CD8-positive, alpha-beta memory T cell (primary cell): ENCODE measurements at regions not wholly inside any gene's neighbourhood (a gene's known extent, or its start where the extent isn't known, plus 50 kb on each side); places are given as distances from the start of the nearest gene placed in this dataset.
"Not testable (repeated sequence)": the region's sequence is repeated elsewhere in the genome, so short reads cannot be mapped to it uniquely, and the experiment has no call there.

ENCODE experiments used
- CTCF ChIA-PET: fragments of 350-600 bp; sonication (Branson Sonifier 250); formaldehyde crosslinking; loops from one replicate; lab custom pipeline; 2021; ENCODE audit warnings: antibody characterized with exemption; lab: Charles Lee
- POLR2A ChIA-PET: fragments of 350-600 bp; sonication (Branson Sonifier 250); formaldehyde crosslinking; loops from one replicate; lab custom pipeline; 2021; ENCODE audit warnings: antibody characterized with exemption; lab: Charles Lee
- DNase-seq, 5 donors: peaks; one replicate each; pipeline versions ENCODE4 v3.0.0 to v3.0.0-alpha.2; 2020 to 2022; ENCODE audit warnings: mixed read lengths in 1 of 5
- H3K27ac ChIP-seq: one replicate; pipeline ENCODE4 v1.7.0; 2013; ENCODE audit warnings: low read depth, mild to moderate bottlenecking, low read length, moderate library complexity
- H3K27me3 ChIP-seq: 2 replicates; pipeline ENCODE4 v1.7.0; 2013; ENCODE audit warnings: low read length, mild to moderate bottlenecking; ENCODE audit not compliant: insufficient read depth, poor library complexity, severe bottlenecking
- H3K36me3 ChIP-seq: 2 replicates; pipeline ENCODE4 v1.7.0; 2013; ENCODE audit warnings: mild to moderate bottlenecking, low read length, moderate library complexity; ENCODE audit not compliant: insufficient read depth
- H3K4me1 ChIP-seq: 2 replicates; pipeline ENCODE4 v1.7.0; 2013; ENCODE audit warnings: mild to moderate bottlenecking, low read length, moderate library complexity; ENCODE audit not compliant: insufficient read depth
- H3K4me3 ChIP-seq: 2 replicates; pipeline ENCODE4 v1.7.0; 2013; ENCODE audit warnings: mild to moderate bottlenecking, low read length
- H3K9me3 ChIP-seq: 2 replicates; pipeline ENCODE4 v1.7.0; 2013; ENCODE audit warnings: mild to moderate bottlenecking, low read length
- H3K27ac Mint-ChIP-seq, 8 donors: one replicate each; pipeline ENCODE4 v1.8.0; 2020 to 2021; ENCODE audit warnings: mixed read lengths in 8 of 8, mild to moderate bottlenecking in 6 of 8, inconsistent platforms in 3 of 8, moderate library complexity in 3 of 8
- H3K27me3 Mint-ChIP-seq, 2 donors: one replicate each; pipeline ENCODE4 v1.8.0; 2020 to 2021; ENCODE audit warnings: mixed read lengths in 2 of 2, mild to moderate bottlenecking in 1 of 2, moderate library complexity in 1 of 2
- H3K36me3 Mint-ChIP-seq, 3 donors: one replicate each; pipeline ENCODE4 v1.8.0; 2020 to 2021; ENCODE audit warnings: mixed read lengths in 3 of 3, inconsistent platforms in 1 of 3, mild to moderate bottlenecking in 1 of 3
- H3K4me1 Mint-ChIP-seq, 3 donors: one replicate each; pipeline ENCODE4 v1.8.0; 2020 to 2021; ENCODE audit warnings: mixed read lengths in 3 of 3, inconsistent platforms in 1 of 3, mild to moderate bottlenecking in 1 of 3
- H3K4me3 Mint-ChIP-seq, 7 donors: one replicate each; pipeline ENCODE4 v1.8.0; 2020 to 2021; ENCODE audit warnings: mixed read lengths in 7 of 7, mild to moderate bottlenecking in 6 of 7, moderate library complexity in 4 of 7, inconsistent platforms in 2 of 7
- H3K9me3 Mint-ChIP-seq, 5 donors: one replicate each; pipeline ENCODE4 v1.8.0; 2020 to 2022; ENCODE audit warnings: mixed read lengths in 5 of 5, mild to moderate bottlenecking in 3 of 5, moderate library complexity in 2 of 5, inconsistent platforms in 1 of 5

- H3K4me1 Mint-ChIP-seq: no peaks in the 10 kb centered on the region
- POLR2A ChIA-PET: no interaction called here
- no peak overlapping the region for H3K4me3 Mint-ChIP-seq
- peaks cover 0 to 4% of the 10 kb centered on the region in 2 donors for H3K27me3 Mint-ChIP-seq
- H3K36me3 Mint-ChIP-seq: no peaks in the 10 kb centered on the region
- H3K9me3 Mint-ChIP-seq: peaks cover 0 to 1% (median 0%) of the 10 kb centered on the region in 5 donors
- Histone ChIP-seq H3K4me3 (no peak overlapping the region), H3K27ac (no peak overlapping the region), H3K4me1 (no peaks in the 10 kb centered on the region), H3K27me3 (no peaks in the 10 kb centered on the region), H3K9me3 (no peaks in the 10 kb centered on the region), H3K36me3 (no peaks in the 10 kb centered on the region)
- no peak for DNase-seq
- no peak overlapping the region for H3K27ac Mint-ChIP-seq
- CTCF ChIA-PET: no interaction called here
Observed at GRCh38 chrX:39796856-39797255, 300.9 kb downstream of the BCOR start.

- CTCF ChIA-PET, H3K27me3 Mint-ChIP-seq, DNase-seq, POLR2A ChIA-PET, H3K9me3 Mint-ChIP-seq, H3K4me3 Mint-ChIP-seq, H3K9me3 ChIP-seq, H3K27ac Mint-ChIP-seq, H3K36me3 ChIP-seq, H3K4me3 ChIP-seq, H3K27me3 ChIP-seq, H3K4me1 Mint-ChIP-seq, H3K27ac ChIP-seq, H3K36me3 Mint-ChIP-seq, H3K4me1 ChIP-seq: not testable (repeated sequence)
Observed at GRCh38 chrX:39798488-39798887, 299.3 kb downstream of the BCOR start.

DNA sequence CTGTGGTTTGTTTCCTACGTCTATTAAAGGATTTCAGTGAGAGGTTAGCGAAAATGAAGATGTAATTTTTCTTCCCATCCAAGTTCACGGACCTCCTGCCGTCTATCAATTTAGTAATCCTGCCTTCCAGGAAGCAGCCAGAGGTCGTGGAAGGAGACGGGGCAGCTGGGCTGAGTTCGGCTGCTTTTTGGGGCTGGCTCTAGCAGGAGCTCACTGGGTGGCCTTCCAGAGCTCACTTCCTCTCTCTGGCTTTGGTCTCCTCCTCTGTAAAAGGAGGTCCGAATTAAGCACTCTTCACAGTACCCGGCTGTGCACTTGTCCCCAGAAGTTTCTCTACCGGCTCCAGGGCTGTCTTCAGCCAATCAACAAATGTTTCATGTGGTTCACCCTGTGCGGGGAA, 295.4 kb downstream of the BCOR start:
- H3K4me3 Mint-ChIP-seq: no peak overlapping the region
- Histone ChIP-seq H3K36me3 (no peaks in the 10 kb centered on the region), H3K27ac (no peak overlapping the region), H3K4me3 (no peak overlapping the region), H3K4me1 (no peaks in the 10 kb centered on the region), H3K27me3 (no peaks in the 10 kb centered on the region), H3K9me3 (no peaks in the 10 kb centered on the region)
- ChIA-PET CTCF (no interaction called here), POLR2A (no interaction called here)
- H3K27ac Mint-ChIP-seq: no peak overlapping the region
- peaks cover 0 to 12% of the 10 kb centered on the region in 2 donors for H3K27me3 Mint-ChIP-seq
- no peaks in the 10 kb centered on the region for H3K9me3 Mint-ChIP-seq
- H3K36me3 Mint-ChIP-seq: no peaks in the 10 kb centered on the region
- no peaks in the 10 kb centered on the region for H3K4me1 Mint-ChIP-seq
- DNase-seq: no peak

- H3K36me3 ChIP-seq: no peaks in the 10 kb centered on the region
Observed at GRCh38 chrX:39802908-39803307, 294.9 kb downstream of the BCOR start.

DNA sequence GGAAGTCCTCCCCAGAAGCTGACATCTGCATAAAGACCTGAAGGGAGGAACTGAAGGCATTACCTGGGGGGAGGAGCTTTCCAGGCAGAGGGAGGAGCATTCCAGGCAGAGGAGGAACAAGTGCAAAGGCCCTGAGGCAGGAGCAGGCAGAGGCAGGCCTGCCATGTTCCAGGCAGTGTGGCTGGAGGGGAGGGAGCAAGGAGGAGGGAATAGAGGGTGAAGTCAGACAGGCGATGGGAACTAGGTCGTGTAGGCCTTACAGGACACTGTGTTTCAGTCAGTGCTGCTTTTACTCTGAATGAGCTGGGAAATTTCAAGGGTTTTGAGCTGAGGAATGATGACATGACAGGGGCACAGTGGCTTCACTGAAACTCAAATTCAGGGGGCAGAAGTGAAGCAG, 292.7 kb downstream of the BCOR start:
- Histone ChIP-seq H3K4me1 (no peaks in the 10 kb centered on the region), H3K27me3 (no peaks in the 10 kb centered on the region), H3K9me3 (no peaks in the 10 kb centered on the region), H3K27ac (no peak overlapping the region), H3K4me3 (no peak overlapping the region), H3K36me3 (no peaks in the 10 kb centered on the region)
- ChIA-PET POLR2A (no interaction called here), CTCF (no interaction called here)
- Mint-ChIP-seq H3K4me1 (no peaks in the 10 kb centered on the region), H3K27me3 (peaks cover 0 to 19% of the 10 kb centered on the region in 2 donors), H3K36me3 (no peaks in the 10 kb centered on the region), H3K4me3 (no peak overlapping the region), H3K9me3 (no peaks in the 10 kb centered on the region), H3K27ac (no peak overlapping the region)
- no peak for DNase-seq

More at GRCh38 chrX:39802908-39803307, 294.9 kb downstream of the BCOR start:
- Mint-ChIP-seq H3K4me1 (no peaks in the 10 kb centered on the region), H3K36me3 (no peaks in the 10 kb centered on the region), H3K4me3 (no peak overlapping the region), H3K27ac (no peak overlapping the region), H3K27me3 (peaks cover 0 to 15% of the 10 kb centered on the region in 2 donors), H3K9me3 (no peaks in the 10 kb centered on the region)
- Histone ChIP-seq H3K4me1 (no peaks in the 10 kb centered on the region), H3K27me3 (no peaks in the 10 kb centered on the region), H3K4me3 (no peak overlapping the region), H3K27ac (no peak overlapping the region), H3K9me3 (no peaks in the 10 kb centered on the region)
- no peak for DNase-seq
- ChIA-PET POLR2A (no interaction called here), CTCF (no interaction called here)

GRCh38 chrX:39805825-39806224, 291.9 kb downstream of the BCOR start:
- Mint-ChIP-seq H3K36me3 (no peaks in the 10 kb centered on the region), H3K9me3 (no peaks in the 10 kb centered on the region), H3K27ac (no peak overlapping the region), H3K27me3 (peaks cover 0 to 20% of the 10 kb centered on the region in 2 donors), H3K4me3 (no peak overlapping the region), H3K4me1 (no peaks in the 10 kb centered on the region)
- ChIA-PET POLR2A (no interaction called here), CTCF (no interaction called here)
- no peak overlapping the region for H3K4me3 ChIP-seq
- no peaks in the 10 kb centered on the region for H3K9me3 ChIP-seq
- no peak for DNase-seq
- no peaks in the 10 kb centered on the region for H3K36me3 ChIP-seq
- no peak overlapping the region for H3K27ac ChIP-seq
- no peaks in the 10 kb centered on the region for H3K4me1 ChIP-seq
- no peaks in the 10 kb centered on the region for H3K27me3 ChIP-seq

- Histone ChIP-seq H3K4me3 (no peak overlapping the region), H3K27ac (no peak overlapping the region), H3K36me3 (no peaks in the 10 kb centered on the region), H3K4me1 (no peaks in the 10 kb centered on the region), H3K27me3 (no peaks in the 10 kb centered on the region), H3K9me3 (no peaks in the 10 kb centered on the region)
- Mint-ChIP-seq H3K27ac (no peak overlapping the region), H3K36me3 (no peaks in the 10 kb centered on the region), H3K4me3 (no peak overlapping the region), H3K9me3 (no peaks in the 10 kb centered on the region), H3K27me3 (peaks cover 0 to 24% of the 10 kb centered on the region in 2 donors), H3K4me1 (no peaks in the 10 kb centered on the region)
- ChIA-PET CTCF (no interaction called here), POLR2A (no interaction called here)
- DNase-seq: no peak
Observed at GRCh38 chrX:39808471-39808917, 289.3 kb downstream of the BCOR start.

GRCh38 chrX:39809331-39809730, 288.4 kb downstream of the BCOR start:
- H3K4me3 Mint-ChIP-seq: no peak overlapping the region
- H3K9me3 Mint-ChIP-seq: no peaks in the 10 kb centered on the region
- CTCF ChIA-PET: no interaction called here
- no peak for DNase-seq
- H3K36me3 ChIP-seq: no peaks in the 10 kb centered on the region
- H3K4me1 ChIP-seq: no peaks in the 10 kb centered on the region
- H3K27me3 Mint-ChIP-seq: peaks cover 0 to 25% of the 10 kb centered on the region in 2 donors
- no peaks in the 10 kb centered on the region for H3K9me3 ChIP-seq
- POLR2A ChIA-PET: interaction anchor here (0.6 kb wide), 1 partner anchor 320 kb away, joined by 3 read pairs; no protein-coding TSS in a partner anchor
- H3K27me3 ChIP-seq: no peaks in the 10 kb centered on the region
- peaks cover 2 to 3% (median 3%) of the 10 kb centered on the region in 3 donors for H3K4me1 Mint-ChIP-seq
- no peak overlapping the region for H3K27ac Mint-ChIP-seq
- H3K4me3 ChIP-seq: no peak overlapping the region
- H3K27ac ChIP-seq: no peak overlapping the region
- no peaks in the 10 kb centered on the region for H3K36me3 Mint-ChIP-seq

DNA sequence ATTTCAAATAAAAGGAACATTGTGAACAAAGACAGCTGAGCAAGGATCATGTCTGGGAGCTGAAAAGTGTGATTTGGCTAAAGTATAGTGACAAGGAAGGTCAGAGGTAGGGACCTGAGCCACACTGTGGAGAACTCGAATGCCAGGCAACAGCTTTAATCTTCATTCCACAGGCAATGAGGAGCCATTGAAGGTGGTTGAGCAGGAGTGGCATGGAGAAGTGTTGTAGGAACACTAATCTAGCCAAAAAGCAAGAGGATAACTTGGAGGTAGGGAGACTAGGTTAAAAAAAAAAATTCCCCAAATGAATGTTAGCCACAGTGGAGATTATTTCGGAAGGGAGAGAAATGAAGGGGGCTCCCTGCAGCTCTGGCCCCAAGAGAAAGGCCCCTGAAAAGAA, 286.9 kb downstream of the BCOR start:
- ChIA-PET CTCF (no interaction called here), POLR2A (no interaction called here)
- Mint-ChIP-seq H3K36me3 (no peaks in the 10 kb centered on the region), H3K9me3 (no peaks in the 10 kb centered on the region), H3K4me3 (no peak overlapping the region), H3K27me3 (peaks cover 0 to 22% of the 10 kb centered on the region in 2 donors), H3K4me1 (peaks cover 3 to 10% (median 4%) of the 10 kb centered on the region in 3 donors), H3K27ac (no peak overlapping the region)
- Histone ChIP-seq H3K4me1 (no peaks in the 10 kb centered on the region), H3K36me3 (no peaks in the 10 kb centered on the region), H3K9me3 (no peaks in the 10 kb centered on the region), H3K4me3 (no peak overlapping the region), H3K27ac (no peak overlapping the region), H3K27me3 (no peaks in the 10 kb centered on the region)
- no peak for DNase-seq
